CD4-positive, alpha-beta T cell treated with Interleukin-4 for 4 hours (primary cell): ENCODE measurements at regions not wholly inside any gene's neighbourhood (a gene's known extent, or its start where the extent isn't known, plus 50 kb on each side); places are given as distances from the start of the nearest gene placed in this dataset.
"Not testable (repeated sequence)": the region's sequence is repeated elsewhere in the genome, so short reads cannot be mapped to it uniquely, and the experiment has no call there.

Experiments used
- DNase-seq: peaks from one replicate; pipeline ENCODE4 v3.0.0-alpha.2; 2020

DNA sequence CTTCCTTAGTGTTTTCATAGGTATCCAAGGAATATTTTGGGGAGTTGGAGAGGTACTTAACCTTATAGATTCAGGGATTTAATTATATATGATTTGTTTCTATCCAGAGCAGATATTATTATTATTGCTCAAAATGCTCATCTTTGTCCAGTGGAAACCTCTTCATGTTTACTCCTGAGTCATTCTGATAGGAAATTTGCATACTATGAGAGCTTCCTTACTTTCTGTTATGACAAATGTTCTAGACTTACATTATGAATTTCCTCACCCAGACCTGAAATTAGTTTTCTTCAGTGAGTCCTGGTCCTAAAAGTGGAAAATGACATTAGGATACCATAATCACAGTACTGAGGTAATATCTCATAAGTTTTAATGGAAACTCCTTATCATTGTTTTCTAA is 57.5 kb upstream of the PLPPR5 start:
- DNase-seq, result no peak

GRCh38 chr1:99069146-99069545 is 64.5 kb upstream of the PLPPR5 start:
- DNase-seq, result no peak

DNA sequence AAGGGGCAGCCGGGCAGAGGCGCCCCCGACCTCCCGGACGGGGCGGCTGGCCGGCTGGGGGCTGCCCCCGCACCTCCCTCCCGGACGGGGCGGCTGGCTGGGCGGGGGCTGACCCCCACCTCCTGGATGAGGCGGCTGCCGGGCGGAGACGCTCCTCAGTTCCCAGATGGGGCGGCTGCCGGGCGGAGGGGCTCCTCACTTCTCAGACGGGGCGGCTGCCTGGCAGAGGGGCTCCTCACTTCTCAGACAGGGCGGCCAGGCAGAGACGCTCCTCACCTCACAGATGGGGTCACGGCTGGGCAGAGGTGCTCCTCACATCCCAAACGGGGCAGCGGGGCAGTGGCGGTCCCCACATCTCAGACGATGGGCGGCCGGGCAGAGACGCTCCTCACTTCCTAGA is 73.9 kb upstream of the PLPPR5 start:
- DNase-seq, result not testable (repeated sequence)

GRCh38 chr1:99082366-99082765 is 77.7 kb upstream of the PLPPR5 start:
- no peak for DNase-seq

DNA sequence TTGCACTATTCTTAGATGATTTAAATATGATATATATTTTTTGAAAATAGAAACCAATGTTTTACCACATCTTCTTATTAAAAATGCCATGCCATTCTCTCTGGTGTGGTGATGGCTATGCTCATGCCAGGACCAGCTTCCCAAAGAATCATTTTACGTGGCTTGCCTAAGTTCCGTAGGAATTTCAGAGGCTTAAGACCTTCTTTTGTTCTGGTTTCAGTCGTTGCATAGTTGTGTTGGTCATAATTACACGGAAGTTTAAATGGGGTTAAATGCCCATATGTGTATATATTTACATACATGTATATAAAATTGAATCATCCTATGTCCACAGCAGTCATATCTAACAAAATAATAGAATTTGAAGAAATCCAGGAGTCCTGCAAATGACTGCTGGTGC is 78.7 kb upstream of the PLPPR5 start:
- no peak for DNase-seq

DNA sequence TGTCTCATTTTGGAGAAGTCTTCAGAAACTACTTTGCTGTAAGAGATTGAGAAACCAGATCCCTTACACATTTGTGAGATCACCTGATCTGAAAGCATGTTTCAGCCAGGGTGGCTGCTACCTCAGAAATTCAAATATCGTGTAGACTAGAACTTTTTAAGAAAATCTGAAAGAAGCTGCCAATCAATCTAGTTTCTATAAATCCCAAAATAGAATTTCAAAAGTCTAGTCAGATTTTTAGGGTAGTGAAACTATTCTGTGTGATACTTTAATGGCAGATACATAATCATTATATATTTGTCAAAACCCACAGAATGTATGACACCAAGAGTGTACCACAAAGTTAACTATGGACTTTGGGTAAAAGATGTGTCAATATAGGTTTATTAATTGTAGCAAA is 79.9 kb upstream of the PLPPR5 start:
- no peak for DNase-seq

DNA sequence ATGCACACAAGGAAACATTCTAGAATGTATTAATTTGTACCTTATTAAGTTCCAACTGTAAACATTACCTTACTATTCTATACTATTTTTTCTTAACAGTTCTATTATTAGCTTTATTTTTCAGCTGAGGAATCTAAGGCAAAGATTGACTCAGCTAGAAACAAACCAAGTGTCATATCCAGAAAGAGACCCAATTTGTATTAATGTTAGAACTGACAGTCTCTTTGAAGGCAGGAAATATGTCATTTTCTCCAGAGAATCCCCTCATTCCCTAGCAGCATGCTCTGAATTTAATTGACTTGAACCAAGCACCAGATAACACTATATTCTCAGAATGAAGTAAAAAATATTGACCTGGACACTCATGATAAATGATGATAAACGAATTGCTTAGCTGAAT is 81.4 kb upstream of the PLPPR5 start:
- no peak for DNase-seq

GRCh38 chr1:99098589-99098988 is 93.9 kb upstream of the PLPPR5 start:
- DNase-seq, result no peak

DNA sequence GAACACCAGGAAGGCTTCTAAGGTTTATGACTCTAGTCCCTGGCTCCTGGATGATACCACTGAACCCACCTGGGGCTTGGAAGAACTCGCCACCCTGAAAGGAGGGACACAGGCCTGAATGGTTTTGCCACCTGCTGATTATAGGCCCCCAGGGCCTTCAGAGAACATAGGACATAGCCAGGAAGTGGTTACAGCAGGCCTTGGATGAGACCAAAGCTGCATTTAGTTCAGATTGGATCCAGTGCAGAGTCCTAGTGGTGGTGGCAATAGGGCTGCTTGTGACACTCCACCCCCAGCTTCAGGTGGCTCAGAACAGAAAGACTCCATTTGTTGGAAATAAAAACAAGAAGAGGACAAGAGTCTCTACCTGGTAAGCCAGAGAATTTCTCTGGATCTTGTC is 101.6 kb upstream of the PLPPR5 start:
- DNase-seq, result no peak

- DNase-seq, result no peak
Observed at GRCh38 chr1:99107680-99108079, 103.0 kb upstream of the PLPPR5 start.

GRCh38 chr1:99110140-99111041 is 105.7 kb upstream of the PLPPR5 start:
- no peak for DNase-seq

GRCh38 chr1:99115231-99115630 is 110.6 kb upstream of the PLPPR5 start:
- DNase-seq, result no peak

DNA sequence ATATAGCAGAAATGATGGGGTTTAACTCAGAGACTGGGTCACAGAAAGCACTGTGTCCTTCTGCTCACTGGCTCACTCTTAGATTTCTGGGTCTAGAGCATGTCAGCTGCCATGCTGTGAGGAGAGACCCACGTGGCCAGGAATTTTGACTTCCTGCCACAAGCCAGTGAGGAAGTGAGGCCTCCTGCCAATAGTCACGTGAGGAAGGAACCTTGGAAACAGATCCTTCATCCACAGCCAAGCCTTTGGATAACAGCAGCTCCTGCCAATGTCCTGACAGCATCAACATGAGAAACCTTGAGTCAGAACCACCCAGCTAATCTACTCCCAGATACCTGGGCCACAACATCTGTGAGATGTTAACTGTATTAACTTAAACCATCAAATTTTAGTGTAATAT is 114.5 kb upstream of the PLPPR5 start:
- DNase-seq, result no peak

DNA sequence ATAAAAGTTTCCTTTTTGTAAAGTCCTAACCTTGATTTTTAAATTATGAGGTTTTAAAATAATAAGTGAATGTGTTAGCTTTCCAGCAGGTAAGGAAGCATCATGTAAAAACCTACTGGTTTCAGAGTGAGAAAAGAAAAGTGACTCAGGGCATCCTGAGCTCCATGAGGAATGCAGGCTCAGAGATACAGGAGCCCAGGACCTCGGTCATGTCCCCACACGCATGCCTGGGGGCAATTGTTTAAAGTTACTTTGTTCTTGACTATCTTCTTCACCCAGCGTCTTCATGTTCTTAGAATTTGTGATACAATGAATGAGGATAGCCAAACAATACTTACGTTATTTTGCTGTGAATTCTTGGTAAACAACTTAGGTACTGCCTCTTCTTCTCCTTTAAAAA is 117.4 kb upstream of the PLPPR5 start:
- DNase-seq, result no peak

DNA sequence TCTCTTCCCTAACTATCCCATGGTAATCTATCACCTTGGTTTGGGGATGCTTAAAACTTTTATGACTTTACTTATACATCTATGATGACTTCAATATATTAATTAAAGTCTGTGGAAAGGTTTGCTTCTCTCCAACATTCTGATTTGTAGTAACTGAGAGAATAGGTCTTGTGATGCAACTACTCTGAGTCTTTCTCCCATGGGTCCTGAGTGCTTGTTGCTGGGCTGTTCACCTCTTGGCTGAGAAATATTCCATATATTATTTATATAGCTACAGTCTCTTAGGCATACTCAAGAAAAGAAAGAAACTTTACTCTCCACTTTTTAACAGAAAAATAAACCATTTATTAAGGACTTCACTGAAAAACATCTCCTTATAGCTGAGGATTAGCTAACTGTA is 119.3 kb upstream of the PLPPR5 start:
- no peak for DNase-seq

- no peak for DNase-seq
Observed at GRCh38 chr1:99131546-99131945, 126.9 kb upstream of the PLPPR5 start.

- no peak for DNase-seq
Observed at GRCh38 chr1:99133756-99134500, 129.3 kb upstream of the PLPPR5 start.

DNA sequence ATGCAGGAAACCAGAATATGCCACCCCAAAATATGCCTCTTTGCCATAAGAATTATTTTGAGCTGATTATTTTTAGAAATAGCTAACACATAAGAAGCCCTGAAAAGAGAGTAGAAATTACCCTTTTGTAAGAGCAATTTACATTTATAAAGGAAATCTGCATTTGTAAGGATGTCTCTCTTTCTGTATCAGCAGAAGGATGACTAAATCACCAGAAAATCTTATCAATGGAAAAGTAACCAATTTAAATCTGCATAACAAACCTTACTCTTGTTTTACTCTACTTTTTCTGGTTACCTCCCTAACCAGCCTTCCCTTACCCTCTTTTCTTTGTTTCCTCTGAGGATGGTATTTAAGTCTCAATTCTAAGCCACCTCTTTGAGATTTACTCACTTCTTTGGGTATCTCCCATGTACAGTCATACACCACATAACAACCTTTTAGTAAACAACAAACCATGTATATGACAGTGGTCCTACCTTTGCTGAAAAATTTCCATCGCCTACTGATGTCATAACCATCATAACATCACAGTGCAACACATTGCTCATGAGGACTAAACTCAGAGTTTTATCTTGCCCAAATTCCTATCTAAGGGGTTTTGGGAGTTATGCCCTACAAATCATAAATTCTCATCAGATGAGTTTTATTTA is 126.6 kb upstream of the PLPPR4 start:
- no peak for DNase-seq

GRCh38 chr1:99139876-99140275 is 124.4 kb upstream of the PLPPR4 start:
- DNase-seq, result no peak

- no peak for DNase-seq
Observed at GRCh38 chr1:99146129-99146848, 118.0 kb upstream of the PLPPR4 start.

DNA sequence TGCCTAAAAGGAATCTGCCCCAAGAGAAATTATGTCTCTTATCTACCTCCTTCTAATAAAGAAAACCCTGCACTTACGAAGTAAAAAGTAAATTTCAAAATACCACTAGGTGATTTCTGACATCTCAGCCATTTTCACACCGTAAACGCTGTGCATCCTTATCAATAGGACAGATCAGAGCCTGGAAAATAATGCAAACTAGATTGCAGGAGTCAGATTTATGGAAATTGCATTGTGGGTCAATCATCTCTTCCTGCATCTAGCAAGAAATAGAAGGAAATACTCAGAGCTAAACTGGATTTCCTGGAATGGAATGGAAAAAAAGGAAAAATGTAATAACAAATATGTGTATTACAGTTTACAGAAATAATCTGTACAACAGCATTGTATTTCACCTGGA is 114.3 kb upstream of the PLPPR4 start:
- no peak for DNase-seq

- DNase-seq, result no peak
Observed at GRCh38 chr1:99152132-99152531, 112.2 kb upstream of the PLPPR4 start.

GRCh38 chr1:99163671-99164070 is 100.6 kb upstream of the PLPPR4 start:
- DNase-seq, result no peak
